Middle frontal gyrus (tissue), 1 donor: ENCODE measurements at regions not wholly inside any gene's neighbourhood (a gene's known extent, or its start where the extent isn't known, plus 50 kb on each side); places are given as distances from the start of the nearest gene placed in this dataset.
"Not testable (repeated sequence)": the region's sequence is repeated elsewhere in the genome, so short reads cannot be mapped to it uniquely, and the experiment has no call there.

Experiments
- DNase-seq: peaks from one replicate; pipeline ENCODE4 v3.0.0-alpha.2; 2015; ENCODE audit warnings: low spot score; ENCODE audit errors: extremely low spot score

GRCh38 chr15:23846218-23846617 lies 159.1 kb upstream of the NDN start:
- no peak for DNase-seq

GRCh38 chr15:23850666-23851065 lies 163.6 kb upstream of the NDN start:
- no peak for DNase-seq

DNA sequence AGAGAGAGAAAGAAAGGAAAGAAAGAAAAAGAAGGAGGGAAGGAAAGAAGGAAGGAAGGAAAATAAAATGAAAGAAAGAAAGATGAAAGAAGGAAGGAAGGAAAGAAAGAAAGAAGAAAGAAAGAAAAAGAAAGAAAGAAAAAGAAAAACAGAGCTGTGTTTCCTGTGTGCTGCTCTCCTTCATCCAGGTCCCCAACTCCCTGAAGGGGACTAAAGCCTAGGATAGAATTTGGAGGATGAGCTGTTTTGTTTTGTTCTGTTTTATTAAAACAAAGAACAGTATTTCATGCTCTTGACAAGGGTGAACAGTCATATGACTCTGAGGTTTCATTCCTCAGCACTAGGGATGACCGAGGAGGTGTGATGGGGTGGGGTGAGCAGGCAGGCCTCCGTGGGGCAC lies 164.8 kb upstream of the NDN start:
- no peak for DNase-seq

DNA sequence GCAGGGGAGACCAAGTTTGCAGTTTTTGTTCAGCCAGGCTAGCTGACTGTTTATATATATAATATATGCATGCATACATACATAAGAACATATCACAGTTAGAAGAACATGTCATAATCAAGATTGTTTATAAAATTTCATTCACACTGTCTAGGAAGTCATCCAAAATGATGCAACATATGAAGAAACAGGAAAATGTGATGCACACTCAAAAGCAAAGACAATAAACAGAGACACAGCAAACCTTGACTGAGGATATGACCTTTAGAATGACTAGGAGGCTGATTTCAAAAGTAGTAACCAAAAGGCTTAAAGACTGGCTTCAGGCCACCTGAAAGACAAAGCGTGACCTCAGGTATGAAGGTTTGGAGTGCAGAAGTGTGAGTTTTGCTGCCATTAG lies 166.2 kb upstream of the NDN start:
- no peak for DNase-seq

DNA sequence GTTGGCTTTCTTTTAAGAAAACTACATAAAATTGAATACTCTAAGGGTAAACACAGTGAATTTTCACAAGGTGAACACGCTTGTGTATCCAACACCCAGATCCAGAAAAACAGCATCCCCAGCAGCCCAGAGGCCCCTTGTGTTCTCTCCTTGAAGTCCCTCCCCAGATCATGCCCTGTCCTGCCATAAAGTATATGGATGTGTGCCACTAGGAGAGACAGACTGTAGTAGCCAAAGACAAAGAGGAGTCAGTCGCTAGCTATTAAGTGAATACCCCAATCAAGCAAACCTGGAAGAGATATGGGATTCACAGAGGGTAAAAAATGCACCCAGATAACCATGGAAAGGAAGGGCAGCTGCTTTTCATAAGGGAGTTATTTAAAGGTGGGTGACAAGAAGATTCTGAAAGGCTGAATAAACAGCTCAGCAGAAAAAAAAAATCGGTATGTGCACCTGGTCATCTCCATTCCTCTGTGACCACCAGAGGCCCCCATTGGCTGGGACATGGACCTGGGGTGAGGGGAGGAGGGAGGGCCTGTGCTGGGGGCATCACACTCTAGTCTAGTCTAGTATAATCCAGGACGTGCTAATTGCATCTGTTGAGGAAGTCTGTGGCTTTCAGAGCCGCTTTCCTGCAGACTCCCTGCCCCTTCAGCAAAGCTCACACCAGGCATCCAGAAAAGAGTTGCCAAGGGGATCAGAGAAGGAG lies 167.3 kb upstream of the NDN start:
- no peak for DNase-seq

GRCh38 chr15:23854912-23855659 lies 168.0 kb upstream of the NDN start:
- no peak for DNase-seq

DNA sequence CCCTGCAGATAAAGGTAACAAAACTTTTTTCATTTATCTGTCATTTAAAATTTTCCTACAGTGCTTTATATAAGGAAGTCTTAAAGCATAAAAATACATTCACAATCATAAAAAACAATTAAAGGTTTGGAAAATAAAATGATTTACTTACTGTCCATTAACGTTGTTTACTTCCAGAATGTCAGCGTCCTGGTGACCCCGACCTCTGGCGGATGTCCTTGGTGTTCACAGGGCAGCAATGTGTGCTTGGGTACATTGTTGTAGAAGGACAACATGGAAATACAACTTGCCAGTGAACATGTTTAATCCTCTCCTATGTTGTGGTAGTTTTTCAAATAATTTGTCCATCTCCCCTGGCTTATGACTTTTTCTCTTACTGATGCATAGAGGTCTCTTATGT lies 168.8 kb upstream of the NDN start:
- DNase-seq, result no peak

DNA sequence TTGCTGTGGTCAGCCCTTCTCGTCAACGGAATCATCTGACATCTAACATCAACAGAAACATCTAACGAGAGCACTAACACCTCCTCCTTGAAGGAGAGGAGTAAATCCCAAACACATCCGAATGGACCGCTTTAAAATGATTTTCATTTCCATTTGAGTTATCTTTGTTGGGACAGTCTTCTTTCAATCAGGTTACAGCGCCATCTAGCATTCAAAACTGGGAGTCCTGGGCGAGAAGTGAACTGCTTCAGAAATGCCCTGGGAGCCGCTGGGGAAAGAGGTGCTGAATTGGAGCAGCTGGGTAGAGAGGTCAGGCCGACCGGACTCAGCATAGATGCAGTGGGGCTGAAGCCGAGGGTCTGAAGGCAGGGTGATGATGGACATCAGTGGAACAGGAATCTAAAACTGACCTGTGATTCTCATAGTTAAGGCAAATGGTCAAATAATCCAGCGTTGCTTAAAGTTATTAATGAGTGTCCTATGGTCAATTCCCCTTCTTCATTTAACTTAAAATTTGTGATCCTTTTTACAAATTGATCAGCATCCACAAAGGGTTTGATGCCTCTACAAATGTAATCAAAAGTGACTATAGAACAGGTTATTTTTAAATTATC lies 170.0 kb upstream of the NDN start:
- peak; percentile 8 for DNase-seq

DNA sequence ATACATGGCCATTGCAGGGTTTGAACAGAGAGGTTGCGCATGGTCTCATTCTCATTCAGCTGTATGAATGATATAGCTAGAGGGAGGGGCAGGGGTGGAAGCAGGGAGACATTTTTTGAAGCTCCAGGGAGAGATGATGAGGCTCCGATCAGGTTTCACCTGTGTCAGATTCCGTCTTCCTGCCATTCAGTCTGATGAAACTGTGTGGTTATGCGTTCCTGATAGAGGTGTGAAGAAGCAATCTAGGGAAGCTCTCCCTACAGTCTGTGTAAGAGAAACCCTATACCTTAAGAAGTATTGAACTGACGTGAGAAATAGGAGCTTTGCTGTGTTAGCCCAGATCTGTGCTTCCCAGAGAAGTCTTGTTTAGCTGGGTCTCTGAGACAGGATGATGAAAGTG lies 171.9 kb upstream of the NDN start:
- no peak for DNase-seq

- no peak for DNase-seq
Observed at GRCh38 chr15:23860290-23861245, 173.5 kb upstream of the NDN start.

DNA sequence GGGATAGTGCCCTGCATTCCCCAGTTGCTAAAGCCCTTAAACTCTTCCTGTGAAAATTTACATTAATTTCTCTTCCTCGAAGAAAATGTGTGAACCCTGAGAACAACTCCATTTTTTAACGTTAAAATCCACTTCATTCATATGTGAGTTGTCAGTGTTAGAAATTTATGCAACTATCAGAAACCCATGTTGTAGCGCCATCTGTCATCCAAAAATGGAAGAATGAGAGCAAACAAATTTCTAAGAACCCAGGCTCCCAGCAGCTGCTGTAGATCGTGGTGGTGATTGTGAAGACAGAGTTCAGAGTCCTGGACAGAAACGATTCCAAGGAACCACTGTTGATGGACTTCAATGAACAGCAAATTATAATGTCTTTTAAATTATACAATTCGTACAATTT lies 179.7 kb upstream of the NDN start:
- no peak for DNase-seq

GRCh38 chr15:23869396-23869795 lies 182.3 kb upstream of the NDN start:
- no peak for DNase-seq

- not testable (repeated sequence) for DNase-seq
Observed at GRCh38 chr15:23873613-23874012, 186.5 kb upstream of the NDN start.

- DNase-seq, result no peak
Observed at GRCh38 chr15:23877502-23878412, 190.7 kb upstream of the NDN start.

GRCh38 chr15:23881291-23881690 lies 194.2 kb upstream of the NDN start:
- no peak for DNase-seq

- no peak for DNase-seq
Observed at GRCh38 chr15:23890218-23890617, 203.1 kb upstream of the NDN start.

- DNase-seq, result no peak
Observed at GRCh38 chr15:23897091-23897490, 210.0 kb upstream of the NDN start.

- no peak for DNase-seq
Observed at GRCh38 chr15:23897531-23897930, 210.4 kb upstream of the NDN start.

DNA sequence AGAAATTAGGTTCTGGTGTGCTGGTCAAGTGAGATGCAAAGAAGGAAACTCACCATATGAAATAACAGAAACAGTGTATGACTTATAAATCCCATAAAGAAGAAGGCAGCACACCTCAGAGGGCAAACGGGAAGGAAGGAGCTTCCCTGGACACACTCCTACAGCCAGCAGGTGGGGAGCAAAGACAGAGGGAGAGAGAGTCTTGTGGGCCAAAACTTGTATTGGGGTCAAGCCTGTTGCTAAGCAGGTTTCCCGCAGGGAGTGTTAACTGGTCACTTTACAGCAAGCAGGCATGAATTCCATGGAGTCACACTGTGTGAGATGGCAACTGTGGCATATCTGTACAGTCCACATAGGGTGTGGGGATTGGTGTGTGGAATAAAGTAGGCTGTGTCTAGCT lies 222.9 kb upstream of the NDN start:
- DNase-seq, result no peak

DNA sequence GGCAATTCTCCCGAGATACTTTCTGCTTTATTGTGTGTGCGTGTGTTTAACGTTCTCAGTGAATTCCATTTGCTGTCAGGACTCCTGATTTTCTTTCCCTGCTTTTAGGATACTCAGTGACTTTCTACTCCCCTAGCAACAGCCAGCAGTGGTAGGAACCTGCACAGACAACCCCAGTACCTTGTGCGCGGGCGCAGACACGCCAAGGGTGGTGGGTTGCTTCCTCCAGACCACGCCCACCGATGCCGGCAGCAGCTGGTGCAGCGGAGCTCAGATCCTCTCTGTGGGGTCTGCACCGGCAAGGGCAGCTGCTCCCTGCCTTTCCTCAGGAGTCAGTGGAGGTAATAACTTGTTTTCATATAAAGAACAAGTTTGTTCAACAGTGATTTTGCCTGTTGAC lies 225.1 kb upstream of the NDN start:
- no peak for DNase-seq
